NOMO-1 treated with dmso at 0.1 percent for 144 hours (cell line): ENCODE measurements at regions not wholly inside any gene's neighbourhood (a gene's known extent, or its start where the extent isn't known, plus 50 kb on each side); places are given as distances from the start of the nearest gene placed in this dataset.

Source experiments
- DNase-seq: peaks from one replicate; lab custom pipeline; 2025; ENCODE audit not compliant: unreplicated experiment; lab: John Stamatoyannopoulos, UW

GRCh38 chr1:53378061-53378460 is 50.2 kb upstream of the LRP8 start:
- no peak for DNase-seq

- DNase-seq = no peak
Observed at GRCh38 chr1:53378932-53379661, 51.2 kb upstream of the LRP8 start.

GRCh38 chr1:53379662-53380002 is 51.8 kb upstream of the LRP8 start:
- no peak for DNase-seq

GRCh38 chr1:53380296-53380695 is 52.4 kb upstream of the LRP8 start:
- DNase-seq = no peak

GRCh38 chr1:53381790-53382401 is 54.0 kb upstream of the LRP8 start:
- DNase-seq = no peak

- DNase-seq = no peak
Observed at GRCh38 chr1:53383136-53383870, 55.4 kb upstream of the LRP8 start.

GRCh38 chr1:53384796-53385195 is 56.9 kb upstream of the LRP8 start:
- DNase-seq = no peak

- DNase-seq = no peak
Observed at GRCh38 chr1:53385276-53386225, 57.7 kb upstream of the LRP8 start.

GRCh38 chr1:53388963-53389362 is 61.1 kb upstream of the LRP8 start:
- no peak for DNase-seq

- DNase-seq = peak; percentile 74
Observed at GRCh38 chr1:53390261-53390660, 62.4 kb upstream of the LRP8 start.

GRCh38 chr1:53390736-53391135 is 62.9 kb upstream of the LRP8 start:
- DNase-seq = no peak

- DNase-seq = no peak
Observed at GRCh38 chr1:53391296-53391695, 63.4 kb upstream of the LRP8 start.

- no peak for DNase-seq
Observed at GRCh38 chr1:53391982-53392381, 64.1 kb upstream of the LRP8 start.

- no peak for DNase-seq
Observed at GRCh38 chr1:53392460-53392859, 64.6 kb upstream of the LRP8 start.

GRCh38 chr1:53393325-53393792 is 65.5 kb upstream of the LRP8 start:
- DNase-seq = no peak

- no peak for DNase-seq
Observed at GRCh38 chr1:53394306-53394705, 64.9 kb upstream of the DMRTB1 start.

- no peak for DNase-seq
Observed at GRCh38 chr1:53395671-53396215, 63.5 kb upstream of the DMRTB1 start.

- DNase-seq = no peak
Observed at GRCh38 chr1:53396573-53397268, 62.5 kb upstream of the DMRTB1 start.

- no peak for DNase-seq
Observed at GRCh38 chr1:53398091-53398490, 61.1 kb upstream of the DMRTB1 start.
